ENCODE measurements at regions not wholly inside any gene's neighbourhood (a gene's known extent, or its start where the extent isn't known, plus 50 kb on each side); places are given as distances from the start of the nearest gene placed in this dataset.

GRCh38 chr13:73365252-73365651 is 306.4 kb downstream of the KLF5 start:
- H3K36me3 ChIP-seq (ENCODE audit: control insufficient read depth, insufficient read depth, low read length) = no peaks in the 10 kb centered on the region
- H3K4me3 ChIP-seq (ENCODE audit: low read depth, low read length) = no peak overlapping the region
- no peaks in the 10 kb centered on the region for H3K27me3 ChIP-seq (ENCODE audit: control insufficient read depth, insufficient read depth, low read length)
- no peak for DNase-seq (ENCODE audit: low read depth)
- TF ChIP-seq CTCF (IDR thresholded peaks at IDR 0.05; ENCODE audit: insufficient read depth, low read length, poor library complexity, severe bottlenecking) = no peak

- Histone ChIP-seq H3K36me3 (ENCODE audit: control insufficient read depth, insufficient read depth, low read length) (no peaks in the 10 kb centered on the region), H3K4me3 (ENCODE audit: low read depth, low read length) (no peak overlapping the region), H3K27me3 (ENCODE audit: control insufficient read depth, insufficient read depth, low read length) (no peaks in the 10 kb centered on the region)
- TF ChIP-seq CTCF (IDR thresholded peaks at IDR 0.05; ENCODE audit: insufficient read depth, low read length, poor library complexity, severe bottlenecking) = no peak
- DNase-seq (ENCODE audit: low read depth) = no peak
Observed at GRCh38 chr13:73364736-73365135, 305.9 kb downstream of the KLF5 start.

GRCh38 chr13:73358606-73359095 is 299.8 kb downstream of the KLF5 start:
- Histone ChIP-seq H3K27me3 (ENCODE audit: control insufficient read depth, insufficient read depth, low read length) (no peaks in the 10 kb centered on the region), H3K4me3 (ENCODE audit: low read depth, low read length) (no peak overlapping the region), H3K36me3 (ENCODE audit: control insufficient read depth, insufficient read depth, low read length) (no peaks in the 10 kb centered on the region)
- DNase-seq (ENCODE audit: low read depth) = no peak
- no peak for TF ChIP-seq CTCF (IDR thresholded peaks at IDR 0.05; ENCODE audit: insufficient read depth, low read length, poor library complexity, severe bottlenecking)

GRCh38 chr13:73355134-73355533 is 296.3 kb downstream of the KLF5 start:
- Histone ChIP-seq H3K36me3 (ENCODE audit: control insufficient read depth, insufficient read depth, low read length) (no peaks in the 10 kb centered on the region), H3K27me3 (ENCODE audit: control insufficient read depth, insufficient read depth, low read length) (no peaks in the 10 kb centered on the region), H3K4me3 (ENCODE audit: low read depth, low read length) (no peak overlapping the region)
- TF ChIP-seq CTCF (IDR thresholded peaks at IDR 0.05; ENCODE audit: insufficient read depth, low read length, poor library complexity, severe bottlenecking) = no peak
- DNase-seq (ENCODE audit: low read depth) = no peak

- no peak for DNase-seq (ENCODE audit: low read depth)
- no peak overlapping the region for H3K4me3 ChIP-seq (ENCODE audit: low read depth, low read length)
- H3K36me3 ChIP-seq (ENCODE audit: control insufficient read depth, insufficient read depth, low read length) = no peaks in the 10 kb centered on the region
- H3K27me3 ChIP-seq (ENCODE audit: control insufficient read depth, insufficient read depth, low read length) = no peaks in the 10 kb centered on the region
- TF ChIP-seq CTCF (IDR thresholded peaks at IDR 0.05; ENCODE audit: insufficient read depth, low read length, poor library complexity, severe bottlenecking) = no peak
Observed at GRCh38 chr13:73351730-73352129, 292.9 kb downstream of the KLF5 start.

- Histone ChIP-seq H3K27me3 (ENCODE audit: control insufficient read depth, insufficient read depth, low read length) (no peaks in the 10 kb centered on the region), H3K36me3 (ENCODE audit: control insufficient read depth, insufficient read depth, low read length) (no peaks in the 10 kb centered on the region), H3K4me3 (ENCODE audit: low read depth, low read length) (no peak overlapping the region)
- DNase-seq (ENCODE audit: low read depth) = no peak
- no peak for TF ChIP-seq CTCF (IDR thresholded peaks at IDR 0.05; ENCODE audit: insufficient read depth, low read length, poor library complexity, severe bottlenecking)
Observed at GRCh38 chr13:73341748-73342147, 282.9 kb downstream of the KLF5 start.

Measured in kidney epithelial cell (primary cell).